ENCODE measurements at regions not wholly inside any gene's neighbourhood (a gene's known extent, or its start where the extent isn't known, plus 50 kb on each side); places are given as distances from the start of the nearest gene placed in this dataset.

DNA sequence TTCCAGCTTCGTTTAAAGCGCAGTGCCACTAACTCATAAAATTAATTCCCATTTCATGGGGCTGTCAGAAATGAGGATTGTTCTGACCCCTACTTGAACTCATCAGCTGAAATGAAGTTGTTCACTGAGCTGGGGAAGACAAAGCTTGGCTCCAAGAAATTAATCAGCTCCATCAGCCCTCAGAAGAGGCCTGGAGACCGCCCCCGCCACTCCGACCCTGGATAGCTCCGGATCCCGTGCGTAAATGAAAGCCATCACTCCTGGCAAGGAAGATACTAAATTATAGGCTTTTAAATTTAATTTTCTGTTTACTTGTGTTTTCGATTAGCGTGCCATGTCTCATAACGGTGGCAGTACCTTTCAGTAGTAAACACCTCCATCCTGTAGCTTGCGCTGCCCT is 142.8 kb upstream of the IRX2 start:
- TF ChIP-seq CTCF (conservative IDR thresholded peaks at IDR 0.05 in 1 of 2, IDR thresholded peaks at IDR 0.05 in 1 of 2; ENCODE audit: low read depth in 1 of 2, low read length in 2 of 2), result no peak
- TF ChIP-seq EZH2 (IDR thresholded peaks at IDR 0.05; ENCODE audit: low read length, missing control alignments), result no peak
